ENCODE measurements at regions not wholly inside any gene's neighbourhood (a gene's known extent, or its start where the extent isn't known, plus 50 kb on each side); places are given as distances from the start of the nearest gene placed in this dataset.
"Not testable (repeated sequence)": the region's sequence is repeated elsewhere in the genome, so short reads cannot be mapped to it uniquely, and the experiment has no call there.

DNA sequence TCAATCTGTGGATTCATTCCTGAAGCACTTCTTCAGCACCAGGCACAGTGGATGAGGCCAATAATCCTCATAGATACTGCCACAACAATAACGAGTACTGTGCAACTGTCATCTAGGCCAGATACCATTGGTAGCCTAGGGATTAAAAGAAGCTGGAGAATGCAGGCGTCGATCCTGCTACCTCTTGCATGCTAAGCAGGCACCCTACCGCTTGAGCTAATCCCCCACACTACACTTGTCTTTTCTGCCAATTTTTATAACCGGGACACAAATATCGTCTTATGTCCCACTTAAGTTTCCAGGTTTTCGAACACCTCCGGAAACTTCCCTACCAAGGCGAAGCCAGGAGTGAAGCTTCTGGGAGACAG is 90.2 kb upstream of the ZNF322 start:
- H3K27ac ChIP-seq (replicated peaks); DNase-seq; H3K36me3 ChIP-seq; intact Hi-C loops (cut with micrococcal nuclease); H3K4me1 ChIP-seq; H3K9me3 ChIP-seq (replicated peaks); H3K4me3 ChIP-seq: not testable (repeated sequence)
- peaks cover 49% of the 10 kb centered on the region for H3K27me3 ChIP-seq (ENCODE audit: low read depth)

DNA sequence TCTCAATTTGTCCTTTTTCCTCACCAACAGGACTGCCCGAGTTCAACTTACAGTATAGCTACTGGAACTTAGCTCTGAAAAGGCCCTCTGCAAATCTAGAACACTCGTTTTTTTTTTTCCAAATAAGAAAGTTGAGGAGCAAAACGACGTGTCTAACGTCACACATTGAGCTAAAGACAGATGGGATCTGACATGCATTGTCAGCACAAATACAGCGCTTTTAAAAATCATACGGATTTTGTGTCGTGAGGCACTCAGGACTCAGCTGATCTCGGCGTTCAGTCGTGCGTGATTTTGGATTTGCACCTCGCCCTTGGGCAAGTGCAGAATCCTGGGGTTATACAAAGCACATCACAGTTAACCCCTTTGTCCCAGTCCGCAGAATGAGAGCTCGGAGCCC is 94.7 kb upstream of the ZNF322 start:
- no peak overlapping the region for H3K27ac ChIP-seq (replicated peaks)
- DNase-seq: no peak
- H3K36me3 ChIP-seq: no peaks in the 10 kb centered on the region
- no peak overlapping the region for H3K4me3 ChIP-seq
- TF ChIP-seq, protein P1, sequence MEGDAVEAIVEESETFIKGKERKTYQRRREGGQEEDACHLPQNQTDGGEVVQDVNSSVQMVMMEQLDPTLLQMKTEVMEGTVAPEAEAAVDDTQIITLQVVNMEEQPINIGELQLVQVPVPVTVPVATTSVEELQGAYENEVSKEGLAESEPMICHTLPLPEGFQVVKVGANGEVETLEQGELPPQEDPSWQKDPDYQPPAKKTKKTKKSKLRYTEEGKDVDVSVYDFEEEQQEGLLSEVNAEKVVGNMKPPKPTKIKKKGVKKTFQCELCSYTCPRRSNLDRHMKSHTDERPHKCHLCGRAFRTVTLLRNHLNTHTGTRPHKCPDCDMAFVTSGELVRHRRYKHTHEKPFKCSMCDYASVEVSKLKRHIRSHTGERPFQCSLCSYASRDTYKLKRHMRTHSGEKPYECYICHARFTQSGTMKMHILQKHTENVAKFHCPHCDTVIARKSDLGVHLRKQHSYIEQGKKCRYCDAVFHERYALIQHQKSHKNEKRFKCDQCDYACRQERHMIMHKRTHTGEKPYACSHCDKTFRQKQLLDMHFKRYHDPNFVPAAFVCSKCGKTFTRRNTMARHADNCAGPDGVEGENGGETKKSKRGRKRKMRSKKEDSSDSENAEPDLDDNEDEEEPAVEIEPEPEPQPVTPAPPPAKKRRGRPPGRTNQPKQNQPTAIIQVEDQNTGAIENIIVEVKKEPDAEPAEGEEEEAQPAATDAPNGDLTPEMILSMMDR (IDR thresholded peaks at IDR 0.05; ENCODE audit: borderline replicate concordance): no peak
- no peaks in the 10 kb centered on the region for H3K4me1 ChIP-seq
- H3K9me3 ChIP-seq (replicated peaks): no peaks in the 10 kb centered on the region
- intact Hi-C loops (cut with micrococcal nuclease): no loop called here
- H3K27me3 ChIP-seq (ENCODE audit: low read depth): peaks cover 36% of the 10 kb centered on the region

DNA sequence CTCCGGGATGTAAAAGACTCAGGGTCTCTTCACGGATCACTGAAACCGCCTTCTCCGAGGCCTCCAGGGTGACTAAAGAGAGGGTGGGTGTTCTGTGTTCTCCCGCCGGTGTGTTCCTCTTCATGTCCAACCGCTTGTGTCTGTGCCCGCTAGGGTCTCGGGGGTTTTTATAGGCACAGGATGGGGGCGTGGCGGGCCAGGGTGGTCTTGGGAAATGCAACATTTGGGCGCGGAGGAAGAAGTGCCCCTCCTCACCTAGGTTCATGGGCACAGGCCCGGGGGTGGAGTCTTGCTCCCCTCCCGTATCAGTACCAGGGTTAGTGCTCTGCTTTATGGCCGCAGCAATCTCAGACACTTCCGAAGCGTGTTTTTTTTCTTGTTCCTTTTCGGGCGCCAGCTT is 95.3 kb upstream of the ZNF322 start:
- peaks cover 31% of the 10 kb centered on the region for H3K27me3 ChIP-seq (ENCODE audit: low read depth)
- H3K9me3 ChIP-seq (replicated peaks); DNase-seq; H3K4me1 ChIP-seq; H3K36me3 ChIP-seq; H3K4me3 ChIP-seq; H3K27ac ChIP-seq (replicated peaks); intact Hi-C loops (cut with micrococcal nuclease): not testable (repeated sequence)

DNA sequence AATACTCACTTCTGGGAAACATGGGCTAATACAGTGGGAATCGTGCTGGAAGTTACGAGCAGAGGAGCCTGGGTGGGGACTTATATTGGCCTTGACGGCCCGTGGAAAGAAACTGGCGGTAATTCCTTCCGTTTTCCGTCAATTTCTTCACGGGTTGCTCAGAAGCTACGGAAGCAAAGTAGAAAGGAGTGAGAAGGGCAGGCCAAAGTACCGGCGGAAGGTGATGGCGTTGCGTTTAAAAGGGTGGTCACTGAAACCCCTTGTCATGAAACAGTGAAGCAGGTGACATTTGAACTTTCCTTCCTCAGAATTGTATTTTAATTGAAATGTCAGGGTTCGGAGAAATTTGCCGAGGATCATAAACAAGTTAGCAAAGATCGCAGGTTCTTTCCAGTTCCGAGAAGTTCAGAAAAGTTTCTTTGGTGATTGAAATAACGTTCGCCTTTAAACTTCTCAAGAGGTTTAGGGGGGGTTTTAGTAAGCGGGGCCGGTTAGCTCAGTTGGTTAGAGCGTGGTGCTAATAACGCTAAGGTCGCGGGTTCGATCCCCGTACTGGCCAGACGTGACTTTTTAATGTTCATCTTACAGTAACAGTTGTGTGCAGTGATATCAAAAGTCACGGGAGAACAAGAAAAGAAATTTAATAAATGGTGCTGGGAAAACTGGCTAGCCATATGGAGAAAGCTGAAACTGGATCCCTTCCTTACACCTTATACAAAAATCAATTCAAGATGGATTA is 96.7 kb upstream of the ZNF322 start:
- H3K36me3 ChIP-seq; intact Hi-C loops (cut with micrococcal nuclease): not testable (repeated sequence)
- H3K27me3 ChIP-seq (ENCODE audit: low read depth): peaks cover 29% of the 10 kb centered on the region

DNA sequence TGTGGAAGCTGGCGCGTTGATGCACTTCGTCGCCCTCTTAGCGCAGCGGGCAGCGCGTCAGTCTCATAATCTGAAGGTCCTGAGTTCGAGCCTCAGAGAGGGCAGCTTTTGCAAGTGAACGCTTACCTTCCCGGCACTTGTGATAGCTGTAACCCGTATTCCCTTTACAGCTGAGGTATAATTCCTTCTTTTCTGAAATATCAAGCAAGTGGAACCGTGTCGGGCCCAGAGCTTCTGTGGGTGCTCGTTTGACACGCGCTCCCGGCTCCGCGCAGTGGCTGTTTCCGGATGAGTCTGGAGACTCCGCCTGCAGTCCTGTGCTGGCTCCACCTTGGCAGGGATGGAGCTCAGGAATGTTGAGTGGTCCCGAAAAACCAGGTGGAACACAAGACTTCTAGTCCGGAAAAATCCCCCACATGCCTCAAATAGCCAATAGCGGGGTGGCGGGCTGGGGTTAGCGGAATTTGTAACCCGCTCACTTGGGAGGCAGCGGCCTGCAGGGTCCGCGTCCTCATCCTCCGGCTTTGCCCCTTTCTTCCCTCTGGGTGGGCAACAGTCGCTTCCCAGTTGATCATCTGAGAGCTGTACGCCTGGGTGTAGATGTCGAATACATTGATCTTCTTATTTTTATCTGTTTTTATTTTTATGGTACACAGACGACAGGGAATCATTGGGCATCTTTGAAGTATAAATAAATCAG is 106.8 kb upstream of the ZNF322 start:
- H3K9me3 ChIP-seq (replicated peaks); H3K27ac ChIP-seq (replicated peaks); DNase-seq; intact Hi-C loops (cut with micrococcal nuclease); H3K36me3 ChIP-seq; H3K27me3 ChIP-seq (ENCODE audit: low read depth); H3K4me1 ChIP-seq; H3K4me3 ChIP-seq: not testable (repeated sequence)

More for the DNA sequence above, 96.7 kb upstream of the ZNF322 start:
- not testable (repeated sequence) for DNase-seq; H3K27ac ChIP-seq (replicated peaks); H3K4me3 ChIP-seq; H3K4me1 ChIP-seq; H3K9me3 ChIP-seq (replicated peaks)

DNA sequence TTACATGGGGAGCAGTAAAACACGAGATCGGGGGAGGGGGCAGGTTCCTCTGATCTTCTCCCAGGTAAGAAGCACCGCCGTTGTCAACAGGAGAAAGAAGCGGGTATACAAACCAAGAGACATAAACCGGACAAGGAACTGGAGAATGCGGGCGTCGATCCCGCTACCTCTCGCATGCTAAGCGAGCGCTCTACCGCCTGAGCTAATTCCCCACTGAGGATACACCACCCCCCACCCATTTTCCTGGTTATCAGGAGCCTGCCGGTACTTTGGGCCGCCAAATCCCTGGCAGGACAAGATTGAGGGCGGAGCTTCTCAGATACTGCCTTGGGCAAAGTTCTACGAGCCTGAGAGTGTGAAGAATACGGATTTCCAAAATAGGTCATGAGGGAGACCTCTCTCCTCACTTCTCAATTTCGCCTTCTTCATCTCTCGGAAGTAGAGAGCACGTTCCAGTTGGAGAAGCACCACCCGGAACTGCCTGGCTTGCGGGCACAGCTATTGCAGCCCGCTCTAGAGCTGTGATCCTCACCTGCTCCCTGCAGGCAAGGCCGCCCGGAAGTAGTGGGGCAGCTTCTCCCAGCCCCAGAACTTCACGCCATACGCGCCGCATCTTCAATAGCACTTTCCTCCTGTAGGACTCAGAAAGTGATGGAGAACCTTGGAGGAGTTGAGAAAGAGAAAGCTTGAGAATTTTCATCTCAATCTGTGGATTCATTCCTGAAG is 111.6 kb upstream of the ZNF322 start:
- H3K27me3 ChIP-seq (ENCODE audit: low read depth); H3K4me1 ChIP-seq; H3K9me3 ChIP-seq (replicated peaks); H3K27ac ChIP-seq (replicated peaks); H3K4me3 ChIP-seq; intact Hi-C loops (cut with micrococcal nuclease); DNase-seq; H3K36me3 ChIP-seq: not testable (repeated sequence)

DNA sequence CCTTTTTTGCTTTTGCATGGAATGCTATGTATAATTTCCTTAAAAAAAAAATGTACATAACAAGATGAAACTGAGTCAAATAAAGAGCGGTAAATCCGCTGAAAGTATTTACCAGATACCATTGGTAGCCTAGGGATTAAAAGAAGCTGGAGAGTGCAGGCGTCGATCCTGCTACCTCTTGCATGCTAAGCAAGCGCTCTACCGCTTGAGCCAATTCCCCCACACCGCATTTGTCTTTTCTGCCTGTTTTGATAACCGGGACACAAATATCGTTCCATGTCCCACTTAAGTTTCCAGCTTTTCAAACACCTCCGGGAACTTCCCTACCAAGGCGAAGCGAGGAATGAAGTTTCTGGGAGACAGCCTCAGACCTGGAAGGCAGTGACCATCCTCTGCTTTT is 113.9 kb upstream of the ZNF322 start:
- H3K9me3 ChIP-seq (replicated peaks); intact Hi-C loops (cut with micrococcal nuclease); H3K4me1 ChIP-seq; H3K36me3 ChIP-seq; H3K4me3 ChIP-seq; DNase-seq; H3K27ac ChIP-seq (replicated peaks); H3K27me3 ChIP-seq (ENCODE audit: low read depth): not testable (repeated sequence)

DNA sequence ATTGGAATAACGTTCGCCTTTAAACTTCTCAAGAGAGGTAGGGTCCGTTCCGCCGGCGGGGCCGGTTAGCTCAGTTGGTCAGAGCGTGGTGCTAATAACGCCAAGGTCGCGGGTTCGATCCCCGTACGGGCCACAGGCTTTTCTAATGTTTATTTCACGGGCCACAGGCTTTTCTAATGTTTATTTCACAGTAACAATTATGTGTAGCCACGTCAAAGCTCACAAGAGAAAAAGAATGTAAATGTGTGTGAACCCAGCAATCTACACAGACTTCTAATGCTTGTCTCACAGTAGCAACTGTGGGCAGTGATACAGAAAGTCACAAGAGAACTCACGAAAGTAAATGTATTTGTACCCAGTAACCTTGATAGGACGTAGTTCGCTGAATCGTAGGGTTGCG is 121.0 kb upstream of the ZNF322 start:
- H3K36me3 ChIP-seq; H3K27me3 ChIP-seq (ENCODE audit: low read depth): not testable (repeated sequence)

DNA sequence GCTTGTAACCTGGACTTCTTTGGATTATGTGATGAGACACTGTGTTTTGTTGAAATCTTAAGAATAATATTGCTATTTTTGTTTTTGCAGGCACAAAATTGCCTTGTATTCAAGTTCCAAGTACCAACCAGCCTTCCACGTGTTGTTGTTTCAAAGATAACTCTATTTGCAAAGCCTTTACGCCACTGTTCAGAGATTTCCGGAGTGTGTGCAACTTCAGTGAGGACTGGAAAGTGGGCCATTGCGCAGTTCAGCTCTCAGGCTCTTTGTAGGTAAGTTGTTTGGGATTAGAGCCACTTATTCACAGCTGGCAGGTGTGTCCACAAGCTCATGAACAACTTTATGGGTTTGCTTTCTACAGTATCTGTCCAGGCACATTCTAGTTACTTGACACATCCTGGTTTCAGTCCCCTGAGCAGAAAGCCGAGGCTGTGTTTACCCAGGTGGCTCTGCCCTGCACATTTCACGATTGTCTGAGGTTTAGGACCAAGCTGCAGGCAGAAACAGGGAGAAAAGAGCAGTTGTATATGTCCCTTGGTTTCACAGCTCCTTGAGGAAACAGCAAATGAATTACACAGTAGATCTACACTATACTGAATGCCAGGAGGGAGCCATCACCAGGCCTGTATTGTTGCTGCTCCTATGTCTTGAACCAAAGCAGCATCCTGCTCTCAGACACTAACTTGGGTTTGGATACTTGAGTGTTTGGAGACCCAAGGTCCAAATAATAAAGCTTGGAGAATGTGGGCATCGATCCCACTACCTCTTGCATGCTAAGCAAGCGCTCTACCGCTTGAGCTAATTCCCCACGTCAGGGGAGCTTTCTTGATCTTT is 136.1 kb upstream of the ZNF322 start:
- H3K27me3 ChIP-seq (ENCODE audit: low read depth); intact Hi-C loops (cut with micrococcal nuclease): not testable (repeated sequence)

More for the DNA sequence above, 121.0 kb upstream of the ZNF322 start:
- intact Hi-C loops (cut with micrococcal nuclease); H3K4me3 ChIP-seq; H3K9me3 ChIP-seq (replicated peaks); H3K27ac ChIP-seq (replicated peaks); DNase-seq; H3K4me1 ChIP-seq: not testable (repeated sequence)

DNA sequence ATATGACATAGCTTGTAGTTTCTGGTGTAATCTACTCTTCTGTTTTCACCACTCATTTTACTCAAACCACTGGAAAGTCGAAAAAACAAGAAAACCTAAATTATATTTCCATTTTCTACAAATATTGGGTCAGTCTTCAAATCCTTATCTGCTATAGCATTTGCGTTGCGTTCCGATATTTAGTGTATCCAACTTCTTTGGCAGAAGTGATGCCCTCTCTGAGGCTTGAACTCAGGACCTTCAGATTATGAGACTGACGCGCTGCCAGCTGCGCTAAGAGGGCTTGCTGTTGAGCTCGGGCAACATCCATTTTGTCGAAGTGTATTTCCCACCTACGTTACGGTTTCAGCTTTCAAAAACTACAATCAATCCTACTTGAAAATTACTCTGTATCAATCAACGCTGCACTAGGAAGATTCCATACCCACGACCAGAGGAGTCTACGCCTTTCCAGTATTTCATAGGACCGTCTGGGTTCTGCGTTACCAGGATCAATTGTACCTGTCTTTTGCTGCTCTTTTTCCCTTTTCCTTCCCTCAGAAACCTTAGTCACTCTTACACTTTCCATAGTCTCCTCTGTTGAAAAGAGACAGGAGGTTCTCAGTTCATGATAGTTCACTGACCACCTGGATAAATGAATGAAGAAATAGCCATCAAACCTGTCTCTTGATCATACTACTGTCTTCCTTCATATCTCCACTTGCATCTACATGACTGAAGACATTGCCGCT is 140.5 kb upstream of the ZNF322 start:
- H3K4me3 ChIP-seq; H3K4me1 ChIP-seq; H3K9me3 ChIP-seq (replicated peaks); DNase-seq; intact Hi-C loops (cut with micrococcal nuclease); H3K27ac ChIP-seq (replicated peaks); H3K27me3 ChIP-seq (ENCODE audit: low read depth); H3K36me3 ChIP-seq: not testable (repeated sequence)

More for the DNA sequence above, 136.1 kb upstream of the ZNF322 start:
- not testable (repeated sequence) for DNase-seq; H3K4me3 ChIP-seq; H3K27ac ChIP-seq (replicated peaks); H3K9me3 ChIP-seq (replicated peaks); H3K36me3 ChIP-seq; H3K4me1 ChIP-seq

DNA sequence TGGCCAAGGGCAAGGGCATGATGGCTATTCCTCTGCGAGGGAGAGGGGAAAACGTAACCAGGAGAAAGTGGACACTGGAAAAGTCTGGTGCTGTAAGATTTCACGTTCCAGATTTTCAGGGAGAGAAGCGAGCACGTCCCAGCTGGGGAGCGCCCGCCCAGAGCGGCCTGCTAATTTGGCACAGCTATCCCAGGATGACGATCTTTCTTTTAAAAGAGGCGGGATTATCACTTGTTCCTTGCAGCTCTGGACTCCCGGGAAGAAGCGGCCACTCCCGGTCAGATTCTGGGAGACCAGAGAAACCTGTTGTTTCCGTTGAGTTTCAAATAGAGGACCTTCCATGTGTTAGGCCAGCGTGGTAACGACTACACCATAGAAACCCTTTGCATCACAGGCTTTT is 144.2 kb upstream of the ZNF322 start:
- H3K9me3 ChIP-seq (replicated peaks); H3K4me1 ChIP-seq; intact Hi-C loops (cut with micrococcal nuclease); H3K27me3 ChIP-seq (ENCODE audit: low read depth); H3K27ac ChIP-seq (replicated peaks); H3K4me3 ChIP-seq; DNase-seq; H3K36me3 ChIP-seq: not testable (repeated sequence)
